Prostate gland (tissue), 2 donors: ENCODE measurements at regions not wholly inside any gene's neighbourhood (a gene's known extent, or its start where the extent isn't known, plus 50 kb on each side); places are given as distances from the start of the nearest gene placed in this dataset.

Source experiments
- CTCF ChIP-seq, 4 experiments: fragments of 200-600 bp in 2 of 4; fragments of 450-650 bp in 2 of 4; sonication (generic) in 2 of 4; IDR thresholded peaks; 1 replicate in 3 of 4; 2 replicates in 1 of 4; pipeline ENCODE4 v1.5.1; 2016 to 2019; ENCODE audit warnings: antibody characterized with exemption in 4 of 4, mild to moderate bottlenecking in 2 of 4, moderate library complexity in 2 of 4
- POLR2A ChIP-seq: fragments of 450-650 bp; IDR thresholded peaks from one replicate; pipeline ENCODE4 v1.6.1; 2016; ENCODE audit warnings: antibody characterized with exemption, mild to moderate bottlenecking
- POLR2AphosphoS5 ChIP-seq: sonication (generic); formaldehyde crosslinking; IDR thresholded peaks from one replicate; pipeline ENCODE4 v1.6.1; 2017; ENCODE audit warnings: antibody characterized with exemption

- TF ChIP-seq CTCF (IDR thresholded peaks at IDR 0.05) (no peak), POLR2A (no peak), POLR2AphosphoS5 (no peak)
These were observed 573.1 kb downstream of the HACE1 start for GRCh38 chr6:104286641-104287040.
